ENCODE measurements at regions not wholly inside any gene's neighbourhood (a gene's known extent, or its start where the extent isn't known, plus 50 kb on each side); places are given as distances from the start of the nearest gene placed in this dataset.

DNA sequence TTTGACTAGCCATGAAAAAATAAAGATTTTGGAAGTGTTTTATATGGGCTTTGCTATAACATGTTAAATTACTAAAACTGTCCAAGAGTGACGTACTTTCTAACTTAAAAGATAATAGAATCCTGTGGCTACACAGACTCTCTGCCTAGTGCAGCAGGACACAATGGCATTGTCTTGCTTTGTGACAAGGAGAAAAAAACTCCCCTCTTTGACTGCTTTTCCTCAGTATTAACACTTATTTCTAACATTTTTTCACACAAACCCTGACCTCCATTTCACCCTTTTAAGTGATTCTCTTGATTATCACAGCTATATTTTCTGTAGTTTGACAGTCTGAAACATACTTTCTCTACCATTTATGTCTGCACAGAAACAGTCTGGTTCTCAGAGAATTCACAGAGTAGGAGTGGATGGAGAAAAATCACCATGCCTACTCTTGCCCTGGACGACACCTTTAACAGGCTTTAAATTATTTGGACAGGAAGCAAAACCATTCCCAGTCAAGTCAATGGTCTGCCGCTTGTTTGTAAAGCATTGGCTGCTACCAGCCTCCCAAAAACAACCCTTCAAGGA, 336.3 kb upstream of the SMIM30 start:
- Histone ChIP-seq H3K27ac (ENCODE audit: low read depth, low read length) (no peak overlapping the region), H3K9me3 (ENCODE audit: control insufficient read depth, insufficient read depth, low read length) (no peaks in the 10 kb centered on the region), H3K4me3 (ENCODE audit: low read depth, low read length) (no peak overlapping the region), H3K27me3 (ENCODE audit: control insufficient read depth, insufficient read depth, low read length) (no peaks in the 10 kb centered on the region)
- DNase-seq (ENCODE audit: low read depth, low spot score) = no peak
- ChIA-PET CTCF (no interaction called here), POLR2A (no interaction called here)
- TF ChIP-seq, protein P1, sequence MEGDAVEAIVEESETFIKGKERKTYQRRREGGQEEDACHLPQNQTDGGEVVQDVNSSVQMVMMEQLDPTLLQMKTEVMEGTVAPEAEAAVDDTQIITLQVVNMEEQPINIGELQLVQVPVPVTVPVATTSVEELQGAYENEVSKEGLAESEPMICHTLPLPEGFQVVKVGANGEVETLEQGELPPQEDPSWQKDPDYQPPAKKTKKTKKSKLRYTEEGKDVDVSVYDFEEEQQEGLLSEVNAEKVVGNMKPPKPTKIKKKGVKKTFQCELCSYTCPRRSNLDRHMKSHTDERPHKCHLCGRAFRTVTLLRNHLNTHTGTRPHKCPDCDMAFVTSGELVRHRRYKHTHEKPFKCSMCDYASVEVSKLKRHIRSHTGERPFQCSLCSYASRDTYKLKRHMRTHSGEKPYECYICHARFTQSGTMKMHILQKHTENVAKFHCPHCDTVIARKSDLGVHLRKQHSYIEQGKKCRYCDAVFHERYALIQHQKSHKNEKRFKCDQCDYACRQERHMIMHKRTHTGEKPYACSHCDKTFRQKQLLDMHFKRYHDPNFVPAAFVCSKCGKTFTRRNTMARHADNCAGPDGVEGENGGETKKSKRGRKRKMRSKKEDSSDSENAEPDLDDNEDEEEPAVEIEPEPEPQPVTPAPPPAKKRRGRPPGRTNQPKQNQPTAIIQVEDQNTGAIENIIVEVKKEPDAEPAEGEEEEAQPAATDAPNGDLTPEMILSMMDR (IDR thresholded peaks at IDR 0.05; ENCODE audit: low read depth, low read length) = no peak

DNA sequence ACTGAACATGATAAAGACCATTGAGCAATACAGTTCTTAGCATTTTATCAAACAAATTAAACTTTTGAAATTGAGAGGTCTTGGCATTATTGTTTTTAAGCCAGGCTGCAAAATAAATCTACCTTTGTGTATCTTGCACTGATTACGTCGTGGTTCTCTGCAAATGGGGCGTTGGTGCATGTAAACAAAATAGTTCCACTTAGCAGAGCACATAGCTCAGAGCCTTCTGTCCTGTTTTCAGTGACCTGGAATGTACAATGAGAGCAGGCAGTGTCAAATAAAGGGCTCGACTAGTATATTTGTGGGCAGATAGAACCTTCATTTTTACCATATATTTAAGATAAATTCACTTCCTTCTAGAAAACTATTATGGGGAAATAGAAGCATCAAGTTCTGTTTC, 333.9 kb upstream of the SMIM30 start:
- TF ChIP-seq, protein P1 (IDR thresholded peaks at IDR 0.05; ENCODE audit: low read depth, low read length) = no peak

DNA sequence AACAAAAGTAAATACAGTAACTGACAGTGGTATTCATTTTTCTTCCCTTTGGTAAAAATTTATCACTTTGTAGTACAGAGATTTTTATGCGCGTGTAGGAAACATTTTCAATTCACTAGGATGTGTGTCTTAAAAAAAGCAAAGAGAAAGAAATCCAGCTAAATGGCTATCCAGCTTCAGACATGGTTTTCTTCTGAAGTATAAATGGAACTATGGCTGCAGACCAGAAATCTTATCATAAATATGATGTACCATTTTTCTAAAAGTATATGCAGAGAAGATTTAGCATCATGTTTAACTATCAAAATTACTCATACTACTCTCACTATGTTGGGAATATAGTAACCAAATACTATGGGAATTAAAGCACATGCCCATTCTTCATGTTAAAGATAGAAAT, 328.4 kb upstream of the SMIM30 start:
- H3K27ac ChIP-seq (ENCODE audit: low read depth, low read length) = no peak overlapping the region
- H3K9me3 ChIP-seq (ENCODE audit: control insufficient read depth, insufficient read depth, low read length) = no peaks in the 10 kb centered on the region
- ChIA-PET POLR2A (no interaction called here), CTCF (no interaction called here)
- no peaks in the 10 kb centered on the region for H3K27me3 ChIP-seq (ENCODE audit: control insufficient read depth, insufficient read depth, low read length)
- TF ChIP-seq, protein P1 (IDR thresholded peaks at IDR 0.05; ENCODE audit: low read depth, low read length) = no peak
- no peak for DNase-seq (ENCODE audit: low read depth, low spot score)
- H3K4me3 ChIP-seq (ENCODE audit: low read depth, low read length) = no peak overlapping the region

More for the DNA sequence above, 333.9 kb upstream of the SMIM30 start:
- POLR2A ChIA-PET = no interaction called here
- CTCF ChIA-PET = interaction anchor here (0.7 kb wide), 1 partner anchor 144 kb away, joined by 3 read pairs; no protein-coding TSS in a partner anchor
- Histone ChIP-seq H3K4me3 (ENCODE audit: low read depth, low read length) (no peak overlapping the region), H3K27me3 (ENCODE audit: control insufficient read depth, insufficient read depth, low read length) (no peaks in the 10 kb centered on the region), H3K27ac (ENCODE audit: low read depth, low read length) (no peak overlapping the region), H3K9me3 (ENCODE audit: control insufficient read depth, insufficient read depth, low read length) (no peaks in the 10 kb centered on the region)
- DNase-seq (ENCODE audit: low read depth, low spot score) = no peak

DNA sequence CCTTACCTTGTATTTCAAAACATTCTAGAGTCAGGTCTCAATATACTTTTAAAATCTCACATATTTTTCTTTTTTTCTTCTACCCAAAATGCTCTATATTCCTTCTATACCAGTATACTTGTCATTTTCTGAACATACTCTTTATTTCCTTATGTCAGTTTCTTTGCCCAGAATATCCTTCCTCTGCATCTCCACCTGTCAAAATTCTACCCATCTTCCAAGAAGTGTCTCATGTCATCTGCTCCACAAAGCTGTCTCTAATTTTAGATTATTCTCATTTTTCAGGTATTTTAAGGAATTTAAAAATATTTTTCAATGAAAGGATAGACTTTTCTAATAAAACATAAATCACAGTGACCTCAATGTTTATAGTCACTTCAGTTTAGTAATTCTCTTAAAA, 328.0 kb upstream of the SMIM30 start:
- no peak for DNase-seq (ENCODE audit: low read depth, low spot score)
- Histone ChIP-seq H3K27me3 (ENCODE audit: control insufficient read depth, insufficient read depth, low read length) (no peaks in the 10 kb centered on the region), H3K27ac (ENCODE audit: low read depth, low read length) (no peak overlapping the region), H3K9me3 (ENCODE audit: control insufficient read depth, insufficient read depth, low read length) (no peaks in the 10 kb centered on the region), H3K4me3 (ENCODE audit: low read depth, low read length) (no peak overlapping the region)
- ChIA-PET POLR2A (no interaction called here), CTCF (no interaction called here)
- TF ChIP-seq, protein P1 (IDR thresholded peaks at IDR 0.05; ENCODE audit: low read depth, low read length) = no peak

DNA sequence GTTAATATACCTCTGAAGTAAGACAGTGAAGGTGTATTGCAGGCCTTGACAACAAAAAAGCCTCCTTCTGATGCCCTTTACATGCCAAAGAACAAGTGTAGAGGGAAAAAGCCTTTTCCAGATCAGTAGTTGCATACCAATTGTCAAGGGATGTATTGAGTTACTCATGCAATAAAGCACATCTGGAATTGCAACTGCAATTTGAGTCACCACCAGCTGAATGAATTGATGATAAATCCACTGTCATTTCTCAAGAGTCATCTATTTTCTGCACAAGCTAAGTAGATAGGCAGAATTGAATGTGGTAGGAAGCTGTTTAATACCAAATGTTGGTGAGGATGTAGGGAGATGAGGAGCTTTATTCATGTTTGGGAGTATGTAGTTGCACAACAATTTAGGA, 325.9 kb upstream of the SMIM30 start:
- no peak for DNase-seq (ENCODE audit: low read depth, low spot score)
- no peaks in the 10 kb centered on the region for H3K27me3 ChIP-seq (ENCODE audit: control insufficient read depth, insufficient read depth, low read length)
- no peak overlapping the region for H3K27ac ChIP-seq (ENCODE audit: low read depth, low read length)
- TF ChIP-seq, protein P1 (IDR thresholded peaks at IDR 0.05; ENCODE audit: low read depth, low read length) = no peak
- no peak overlapping the region for H3K4me3 ChIP-seq (ENCODE audit: low read depth, low read length)
- POLR2A ChIA-PET = no interaction called here
- CTCF ChIA-PET = no interaction called here
- H3K9me3 ChIP-seq (ENCODE audit: control insufficient read depth, insufficient read depth, low read length) = no peaks in the 10 kb centered on the region

Measured in AG04450 (cell line).